ENCODE measurements at regions not wholly inside any gene's neighbourhood (a gene's known extent, or its start where the extent isn't known, plus 50 kb on each side); places are given as distances from the start of the nearest gene placed in this dataset.

GRCh38 chr4:85402371-85402770 is 72.6 kb upstream of the ARHGAP24 start:
- Histone ChIP-seq H3K4me2 (no peak overlapping the region), H3K9me3 (no peaks in the 10 kb centered on the region), H3K4me1 (no peaks in the 10 kb centered on the region), H3K4me3 (no peak overlapping the region), H3K27ac (no peak overlapping the region)
- FAIRE-seq = no peak
- peak in 1 of 2 experiments; percentile 59; a peak in 1 of 6 replicates for ATAC-seq
- DNase-seq (ENCODE audit: low read depth in 1 of 2, low spot score in 1 of 2) = peak in 1 of 2 experiments; percentile 31
- POLR2A ChIA-PET = no interaction called here
- 49% methylated on average over 3 of the region's 3 CpGs for WGBS (ENCODE audit: missing lambda C conversion rate)
- CTCF ChIA-PET = no interaction called here
- TF ChIP-seq CTCF (IDR thresholded peaks at IDR 0.05) (no peak), ZSCAN20 (CRISPR knock-in tag; IDR thresholded peaks at IDR 0.05) (no peak), NR3C1 (IDR thresholded peaks at IDR 0.05) (no peak), POLR2AphosphoS2 (conservative IDR thresholded peaks at IDR 0.05; ENCODE audit: low read length) (no peak), CBX8 (IDR thresholded peaks at IDR 0.05) (no peak), GATA3 (IDR thresholded peaks at IDR 0.05; ENCODE audit: borderline replicate concordance) (no peak), HOXB5 (CRISPR knock-in tag; IDR thresholded peaks at IDR 0.05) (no peak), RAD21 (conservative IDR thresholded peaks at IDR 0.05 in 1 of 2, IDR thresholded peaks at IDR 0.05 in 1 of 2) (no peak), FOSL2 (IDR thresholded peaks at IDR 0.05) (no peak), FOSL2 (CRISPR knock-in tag; IDR thresholded peaks at IDR 0.05) (no peak), HDAC2 (IDR thresholded peaks at IDR 0.05) (no peak), FOXS1 (CRISPR knock-in tag; IDR thresholded peaks at IDR 0.05) (no peak), ZFP36 (IDR thresholded peaks at IDR 0.05; ENCODE audit: borderline replicate concordance, partially characterized antibody) (no peak), EHF (CRISPR knock-in tag; IDR thresholded peaks at IDR 0.05) (no peak)

- Histone ChIP-seq H3K9me3 (no peaks in the 10 kb centered on the region), H3K27ac (no peak overlapping the region), H3K4me1 (no peaks in the 10 kb centered on the region), H3K4me2 (no peak overlapping the region), H3K4me3 (no peak overlapping the region)
- 79% methylated on average over 2 of the region's 2 CpGs for WGBS (ENCODE audit: missing lambda C conversion rate)
- DNase-seq (ENCODE audit: low read depth in 1 of 2, low spot score in 1 of 2) = no peak
- no peak for TF ChIP-seq MAZ (IDR thresholded peaks at IDR 0.05; ENCODE audit: borderline replicate concordance, low read depth, low read length)
- POLR2A ChIA-PET = no interaction called here
- CTCF ChIA-PET = no interaction called here
- no peak for FAIRE-seq
- ATAC-seq = no peak
Observed at GRCh38 chr4:85406185-85406584, 68.8 kb upstream of the ARHGAP24 start.

- no peaks in the 10 kb centered on the region for H3K9me3 ChIP-seq
- no peak for TF ChIP-seq TP53 (CRISPR knock-in tag; IDR thresholded peaks at IDR 0.05)
- DNase-seq (ENCODE audit: low read depth in 1 of 2, low spot score in 1 of 2) (no peak), FAIRE-seq (no peak), ATAC-seq (no peak)
- POLR2A ChIA-PET = no interaction called here
- H3K27ac ChIP-seq = no peak overlapping the region
- WGBS (ENCODE audit: missing lambda C conversion rate) = 74% methylated on average over 3 of the region's 3 CpGs
- CTCF ChIA-PET = interaction anchor here (0.6 kb wide), 1 partner anchor 414 kb away, joined by 4 read pairs; no protein-coding TSS in a partner anchor
- no peak overlapping the region for H3K4me3 ChIP-seq
- no peak overlapping the region for H3K4me2 ChIP-seq
- no peaks in the 10 kb centered on the region for H3K4me1 ChIP-seq
Observed at GRCh38 chr4:85407546-85407945, 67.4 kb upstream of the ARHGAP24 start.

GRCh38 chr4:85408301-85408700 is 66.6 kb upstream of the ARHGAP24 start:
- no peak overlapping the region for H3K4me3 ChIP-seq
- ChIA-PET CTCF (no interaction called here), POLR2A (no interaction called here)
- H3K27ac ChIP-seq = no peak overlapping the region
- no peak for FAIRE-seq
- no peak for ATAC-seq
- no peak for DNase-seq (ENCODE audit: low read depth in 1 of 2, low spot score in 1 of 2)
- H3K4me2 ChIP-seq = no peak overlapping the region
- WGBS (ENCODE audit: missing lambda C conversion rate) = 83% methylated on average over 1 of the region's 1 CpG
- H3K4me1 ChIP-seq = no peaks in the 10 kb centered on the region
- H3K9me3 ChIP-seq = no peaks in the 10 kb centered on the region
- TF ChIP-seq ZFP36 (IDR thresholded peaks at IDR 0.05; ENCODE audit: borderline replicate concordance, partially characterized antibody) (no peak), REST (IDR thresholded peaks at IDR 0.05) (no peak), HOXB13 (CRISPR knock-in tag; IDR thresholded peaks at IDR 0.05; ENCODE audit: low read depth) (no peak), USF2 (IDR thresholded peaks at IDR 0.05) (no peak), NFE2L2 (conservative IDR thresholded peaks at IDR 0.05; ENCODE audit: low read length) (no peak), EHMT2 (IDR thresholded peaks at IDR 0.05; ENCODE audit: low read depth) (no peak), POLR2AphosphoS2 (conservative IDR thresholded peaks at IDR 0.05; ENCODE audit: low read length) (no peak), SREBF2 (IDR thresholded peaks at IDR 0.05) (no peak), PBX3 (IDR thresholded peaks at IDR 0.05) (no peak), HOXA7 (CRISPR knock-in tag; IDR thresholded peaks at IDR 0.05) (no peak), CBX2 (IDR thresholded peaks at IDR 0.05; ENCODE audit: borderline replicate concordance, low read depth) (no peak), CEBPB (IDR thresholded peaks at IDR 0.05) (no peak), BHLHE40 (IDR thresholded peaks at IDR 0.05; ENCODE audit: low read depth, low read length) (no peak)
